ENCODE measurements at regions not wholly inside any gene's neighbourhood (a gene's known extent, or its start where the extent isn't known, plus 50 kb on each side); places are given as distances from the start of the nearest gene placed in this dataset.

DNA sequence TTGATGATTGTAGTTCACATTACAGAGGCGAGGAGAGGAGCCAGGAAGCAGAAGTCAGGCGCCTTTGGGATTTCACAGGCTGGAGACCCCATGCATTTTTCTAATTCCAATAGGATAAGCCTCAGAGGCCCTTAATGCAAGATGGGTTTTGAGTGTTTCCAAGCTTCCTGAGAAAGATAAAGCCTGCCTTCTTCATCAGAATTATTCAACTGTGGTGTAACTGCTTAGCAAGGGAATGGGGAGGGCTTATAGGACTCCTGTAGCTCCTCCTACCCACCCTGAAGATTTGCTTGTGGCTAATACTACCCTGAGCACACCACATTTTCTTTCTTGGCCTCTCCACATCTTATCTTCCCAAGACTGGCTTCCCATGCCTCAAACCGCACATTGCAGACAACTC lies 151.1 kb upstream of the ISX start:
- Histone ChIP-seq H3K9me3 (no peaks in the 10 kb centered on the region), H3K4me1 (no peaks in the 10 kb centered on the region), H3K27ac (no peak overlapping the region), H3K27me3 (no peaks in the 10 kb centered on the region), H3K36me3 (no peaks in the 10 kb centered on the region), H3K4me3 (no peak overlapping the region)
- TF ChIP-seq EP300 (IDR thresholded peaks at IDR 0.05) (no peak), POLR2A (IDR thresholded peaks at IDR 0.05) (no peak), POLR2AphosphoS5 (IDR thresholded peaks at IDR 0.05) (no peak)
- TF ChIP-seq, protein P1, sequence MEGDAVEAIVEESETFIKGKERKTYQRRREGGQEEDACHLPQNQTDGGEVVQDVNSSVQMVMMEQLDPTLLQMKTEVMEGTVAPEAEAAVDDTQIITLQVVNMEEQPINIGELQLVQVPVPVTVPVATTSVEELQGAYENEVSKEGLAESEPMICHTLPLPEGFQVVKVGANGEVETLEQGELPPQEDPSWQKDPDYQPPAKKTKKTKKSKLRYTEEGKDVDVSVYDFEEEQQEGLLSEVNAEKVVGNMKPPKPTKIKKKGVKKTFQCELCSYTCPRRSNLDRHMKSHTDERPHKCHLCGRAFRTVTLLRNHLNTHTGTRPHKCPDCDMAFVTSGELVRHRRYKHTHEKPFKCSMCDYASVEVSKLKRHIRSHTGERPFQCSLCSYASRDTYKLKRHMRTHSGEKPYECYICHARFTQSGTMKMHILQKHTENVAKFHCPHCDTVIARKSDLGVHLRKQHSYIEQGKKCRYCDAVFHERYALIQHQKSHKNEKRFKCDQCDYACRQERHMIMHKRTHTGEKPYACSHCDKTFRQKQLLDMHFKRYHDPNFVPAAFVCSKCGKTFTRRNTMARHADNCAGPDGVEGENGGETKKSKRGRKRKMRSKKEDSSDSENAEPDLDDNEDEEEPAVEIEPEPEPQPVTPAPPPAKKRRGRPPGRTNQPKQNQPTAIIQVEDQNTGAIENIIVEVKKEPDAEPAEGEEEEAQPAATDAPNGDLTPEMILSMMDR (IDR thresholded peaks at IDR 0.05), result no peak
- no peak for DNase-seq
- intact Hi-C loops (cut with DNase I), result no loop called here
- WGBS, 2 donors, result 57 to 79% methylated on average over 3 of the region's 3 CpGs

- intact Hi-C loops (cut with DNase I), result no loop called here
- no peaks in the 10 kb centered on the region for H3K4me1 ChIP-seq
- H3K9me3 ChIP-seq, result no peaks in the 10 kb centered on the region
- no peaks in the 10 kb centered on the region for H3K27me3 ChIP-seq
- H3K27ac ChIP-seq, result no peak overlapping the region
- no peak overlapping the region for H3K4me3 ChIP-seq
- H3K36me3 ChIP-seq, result no peaks in the 10 kb centered on the region
- no peak for TF ChIP-seq POLR2AphosphoS5 (IDR thresholded peaks at IDR 0.05)
- no peak for DNase-seq
- 74 to 80% methylated on average over 5 of the region's 5 CpGs for WGBS, 2 donors
Measured at GRCh38 chr22:34917239-34917638, 148.7 kb upstream of the ISX start.

DNA sequence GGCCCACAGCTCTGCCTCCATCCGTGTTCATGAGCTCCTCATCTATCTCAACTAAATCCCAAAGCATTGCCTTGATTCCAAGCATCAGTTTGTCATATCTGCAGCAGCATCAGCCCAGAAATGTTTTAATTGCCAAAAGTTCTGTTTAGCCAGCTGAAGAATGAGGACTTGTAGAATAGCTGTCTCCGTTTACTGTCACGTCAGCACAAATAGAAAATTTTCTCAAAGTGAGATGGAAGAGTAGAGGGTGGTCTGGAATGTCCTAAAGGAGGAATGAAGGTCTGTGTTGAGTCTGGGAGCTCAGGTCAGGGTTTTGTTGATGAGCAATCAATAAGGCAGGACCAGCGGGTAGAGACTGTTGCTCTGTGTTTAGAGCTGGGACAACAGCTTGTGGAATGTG lies 134.9 kb upstream of the ISX start:
- Histone ChIP-seq H3K27ac (no peak overlapping the region), H3K9me3 (no peaks in the 10 kb centered on the region), H3K36me3 (no peaks in the 10 kb centered on the region), H3K4me1 (no peaks in the 10 kb centered on the region), H3K27me3 (peaks cover 0 to 7% (median 0%) of the 10 kb centered on the region in 3 donors), H3K4me3 (no peak overlapping the region)
- intact Hi-C loops (cut with DNase I), result no loop called here
- 80 to 81% methylated on average over 4 of the region's 4 CpGs for WGBS, 2 donors
- TF ChIP-seq POLR2A (IDR thresholded peaks at IDR 0.05), result no peak
- no peak for TF ChIP-seq EP300 (IDR thresholded peaks at IDR 0.05)
- no peak for TF ChIP-seq POLR2AphosphoS5 (IDR thresholded peaks at IDR 0.05)
- TF ChIP-seq, protein P1 (IDR thresholded peaks at IDR 0.05), result no peak
- no peak for DNase-seq

DNA sequence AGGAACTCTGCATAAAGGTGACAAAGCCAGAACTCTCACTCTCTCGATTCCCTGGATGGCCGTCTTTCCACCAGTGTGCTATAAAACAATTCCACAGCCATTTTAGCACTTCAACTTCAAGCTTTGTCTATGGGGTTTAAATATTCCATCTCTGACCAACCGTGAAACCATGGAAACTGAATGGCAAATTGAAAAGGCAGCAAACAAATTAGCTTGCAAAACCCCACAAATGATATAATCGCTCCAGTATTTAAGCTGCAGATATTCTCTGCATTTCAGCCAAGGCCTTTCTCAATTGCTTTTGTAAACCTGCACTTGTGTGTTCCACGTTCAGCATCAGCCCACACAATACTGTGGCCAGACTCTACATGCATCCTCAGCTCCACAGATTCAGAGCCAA lies 131.7 kb upstream of the ISX start:
- 56 to 73% methylated on average over 5 of the region's 5 CpGs for WGBS, 2 donors
- intact Hi-C loops (cut with DNase I), result no loop called here
- H3K36me3 ChIP-seq, result no peaks in the 10 kb centered on the region

DNA sequence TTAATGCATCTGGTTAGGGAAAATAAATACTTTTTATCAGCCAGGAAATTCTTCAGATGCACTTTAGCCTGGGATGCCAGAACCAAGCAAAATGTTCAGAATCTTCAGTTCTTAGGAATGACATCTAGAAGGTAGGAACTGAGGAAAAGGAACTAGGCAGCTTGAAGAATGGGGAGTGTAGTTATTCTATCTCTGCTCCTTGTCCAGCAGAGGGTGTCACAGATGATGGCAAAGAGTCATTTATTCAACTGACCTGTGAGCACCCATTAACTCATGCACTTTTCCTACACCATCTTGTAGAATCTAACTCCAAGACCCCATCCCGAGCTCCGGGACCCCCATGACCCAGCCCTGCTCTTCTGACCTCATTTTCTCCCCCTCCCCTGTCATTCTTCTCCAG lies 122.1 kb upstream of the ISX start:
- intact Hi-C loops (cut with DNase I), result no loop called here
- no peak for DNase-seq
- 57 to 75% methylated on average over 2 of the region's 2 CpGs for WGBS, 2 donors

More for the DNA sequence above, 131.7 kb upstream of the ISX start:
- Histone ChIP-seq H3K27ac (no peak overlapping the region), H3K9me3 (peaks cover 0 to 7% (median 0%) of the 10 kb centered on the region in 4 donors), H3K4me3 (no peak overlapping the region), H3K27me3 (peaks cover 0 to 7% (median 0%) of the 10 kb centered on the region in 3 donors), H3K4me1 (no peaks in the 10 kb centered on the region)
- no peak for DNase-seq
- TF ChIP-seq, protein P1 (IDR thresholded peaks at IDR 0.05), result no peak
- TF ChIP-seq POLR2AphosphoS5 (IDR thresholded peaks at IDR 0.05) (no peak), EP300 (IDR thresholded peaks at IDR 0.05) (no peak), POLR2A (IDR thresholded peaks at IDR 0.05) (no peak)

More for the DNA sequence above, 122.1 kb upstream of the ISX start:
- Histone ChIP-seq H3K27ac (no peak overlapping the region), H3K27me3 (no peaks in the 10 kb centered on the region), H3K9me3 (peaks cover 0 to 3% (median 0%) of the 10 kb centered on the region in 4 donors), H3K4me1 (no peaks in the 10 kb centered on the region), H3K4me3 (no peak overlapping the region), H3K36me3 (no peaks in the 10 kb centered on the region)
- no peak for TF ChIP-seq EP300 (IDR thresholded peaks at IDR 0.05)
- TF ChIP-seq POLR2AphosphoS5 (IDR thresholded peaks at IDR 0.05), result no peak
- TF ChIP-seq, protein P1 (IDR thresholded peaks at IDR 0.05), result no peak
- no peak for TF ChIP-seq POLR2A (IDR thresholded peaks at IDR 0.05)
